Smooth muscle cell (in vitro differentiated cells): ENCODE measurements at regions not wholly inside any gene's neighbourhood (a gene's known extent, or its start where the extent isn't known, plus 50 kb on each side); places are given as distances from the start of the nearest gene placed in this dataset.

Experiments
- DNase-seq: peaks from one replicate; lab custom pipeline; 2025; ENCODE audit not compliant: unreplicated experiment; lab: John Stamatoyannopoulos, UW
- H2AFZ ChIP-seq: fragments of 200-600 bp; sonication (generic); 2 replicates; pipeline ENCODE4 v1.6.0; 2016; ENCODE audit warnings: antibody characterized with exemption, low read depth, mild to moderate bottlenecking
- H3F3A ChIP-seq: fragments of 200-600 bp; sonication (generic); 2 replicates; pipeline ENCODE4 v1.6.0; 2017; ENCODE audit warnings: antibody characterized with exemption, low read depth
- H3K27ac ChIP-seq: fragments of 200-600 bp; sonication (generic); 2 replicates; pipeline ENCODE4 v1.5.1; 2016; ENCODE audit warnings: low read depth, mild to moderate bottlenecking
- H3K27me3 ChIP-seq: fragments of 200-600 bp; sonication (generic); 2 replicates; pipeline ENCODE4 v1.6.1; 2016; ENCODE audit warnings: low read depth, mild to moderate bottlenecking
- H3K36me3 ChIP-seq: fragments of 200-600 bp; sonication (generic); 2 replicates; pipeline ENCODE4 v1.5.1; 2016; ENCODE audit warnings: low read depth
- H3K4me1 ChIP-seq: fragments of 200-600 bp; sonication (generic); 2 replicates; pipeline ENCODE4 v1.5.1; 2016; ENCODE audit warnings: low read depth
- H3K4me2 ChIP-seq: fragments of 200-600 bp; sonication (generic); 2 replicates; pipeline ENCODE4 v1.6.0; 2016; ENCODE audit warnings: mild to moderate bottlenecking
- H3K4me3 ChIP-seq: fragments of 200-600 bp; sonication (generic); 2 replicates; pipeline ENCODE4 v1.5.1; 2016; ENCODE audit warnings: mild to moderate bottlenecking
- H3K79me2 ChIP-seq: fragments of 200-600 bp; sonication (generic); 2 replicates; pipeline ENCODE4 v1.6.0; 2016; ENCODE audit warnings: low read depth, mild to moderate bottlenecking
- H3K9ac ChIP-seq: fragments of 200-600 bp; sonication (generic); 2 replicates; pipeline ENCODE4 v1.6.0; 2016; ENCODE audit warnings: low read depth
- H3K9me3 ChIP-seq: fragments of 200-600 bp; sonication (generic); replicated peaks from 2 replicates; pipeline ENCODE4 v1.5.1; 2016; ENCODE audit warnings: low read depth
- H4K20me1 ChIP-seq: fragments of 200-600 bp; sonication (generic); 2 replicates; pipeline ENCODE4 v1.6.0; 2016; ENCODE audit warnings: low read depth
- WGBS: methylation state at CpG from one replicate; pipeline ENCODE4 v1.1.7; 2016; ENCODE audit warnings: low lambda C conversion rate; 5-methylcytosine and 5-hydroxymethylcytosine counted together
- TF ChIP-seq, protein P1 (sequence below): fragments of 200-600 bp; sonication (generic); IDR thresholded peaks from 2 replicates; pipeline ENCODE4 v1.5.1; 2017; ENCODE audit warnings: borderline replicate concordance, mild to moderate bottlenecking, antibody characterized with exemption; ENCODE audit not compliant: insufficient read depth, poor library complexity, severe bottlenecking

DNA sequence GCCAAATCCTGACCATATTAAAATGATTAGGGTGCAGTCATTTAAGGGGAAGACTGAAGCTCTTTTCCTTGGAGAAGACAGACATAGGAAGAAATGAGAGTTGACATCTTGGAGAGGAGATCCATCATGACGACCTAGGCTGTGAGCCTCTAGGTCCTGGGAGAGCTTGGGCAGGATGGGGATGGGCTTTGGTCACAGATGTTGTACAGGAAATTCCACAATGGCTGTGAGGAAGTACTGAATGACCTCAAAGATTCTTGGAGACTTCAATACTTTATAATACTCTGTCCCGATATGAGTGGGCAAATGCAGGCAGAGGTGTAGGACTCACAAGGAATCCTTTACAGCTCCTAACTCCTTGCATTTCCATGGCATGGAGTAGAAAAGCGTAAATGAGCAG is 204.9 kb upstream of the FRMD6 start:
- Histone ChIP-seq H3K79me2 (no peaks in the 10 kb centered on the region), H3K27ac (no peak overlapping the region), H3K4me3 (no peak overlapping the region), H3K27me3 (no peaks in the 10 kb centered on the region), H2AFZ (no peak overlapping the region), H3F3A (peaks cover 10% of the 10 kb centered on the region), H3K36me3 (no peaks in the 10 kb centered on the region), H3K4me1 (peaks cover 18% of the 10 kb centered on the region), H3K9ac (no peak overlapping the region), H3K4me2 (no peak overlapping the region), H4K20me1 (no peaks in the 10 kb centered on the region), H3K9me3 (no peaks in the 10 kb centered on the region)
- 89% methylated on average over 3 of the region's 3 CpGs for WGBS
- no peak for DNase-seq
- TF ChIP-seq, protein P1, sequence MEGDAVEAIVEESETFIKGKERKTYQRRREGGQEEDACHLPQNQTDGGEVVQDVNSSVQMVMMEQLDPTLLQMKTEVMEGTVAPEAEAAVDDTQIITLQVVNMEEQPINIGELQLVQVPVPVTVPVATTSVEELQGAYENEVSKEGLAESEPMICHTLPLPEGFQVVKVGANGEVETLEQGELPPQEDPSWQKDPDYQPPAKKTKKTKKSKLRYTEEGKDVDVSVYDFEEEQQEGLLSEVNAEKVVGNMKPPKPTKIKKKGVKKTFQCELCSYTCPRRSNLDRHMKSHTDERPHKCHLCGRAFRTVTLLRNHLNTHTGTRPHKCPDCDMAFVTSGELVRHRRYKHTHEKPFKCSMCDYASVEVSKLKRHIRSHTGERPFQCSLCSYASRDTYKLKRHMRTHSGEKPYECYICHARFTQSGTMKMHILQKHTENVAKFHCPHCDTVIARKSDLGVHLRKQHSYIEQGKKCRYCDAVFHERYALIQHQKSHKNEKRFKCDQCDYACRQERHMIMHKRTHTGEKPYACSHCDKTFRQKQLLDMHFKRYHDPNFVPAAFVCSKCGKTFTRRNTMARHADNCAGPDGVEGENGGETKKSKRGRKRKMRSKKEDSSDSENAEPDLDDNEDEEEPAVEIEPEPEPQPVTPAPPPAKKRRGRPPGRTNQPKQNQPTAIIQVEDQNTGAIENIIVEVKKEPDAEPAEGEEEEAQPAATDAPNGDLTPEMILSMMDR, result no peak

DNA sequence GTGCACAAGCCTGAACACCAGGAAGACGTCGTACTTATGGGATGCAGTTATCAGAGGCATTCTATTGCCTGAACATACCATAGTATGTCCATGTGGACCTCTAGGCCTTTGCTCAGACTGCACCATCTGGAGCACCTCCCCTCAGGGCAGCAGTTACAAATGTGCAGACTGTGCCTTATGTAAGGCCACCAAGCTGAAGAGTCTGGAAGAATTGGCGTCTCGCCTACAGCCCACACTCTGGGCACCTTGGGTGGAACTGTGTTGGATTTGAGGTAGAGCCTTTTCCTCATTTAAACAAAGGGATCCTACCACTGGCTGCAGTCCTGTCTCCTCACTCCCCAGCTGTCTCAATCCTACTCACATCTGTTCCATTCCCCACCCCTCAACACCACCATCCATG is 204.3 kb upstream of the FRMD6 start:
- 98% methylated on average over 4 of the region's 4 CpGs for WGBS
- Histone ChIP-seq H3K4me1 (peaks cover 12% of the 10 kb centered on the region), H3K4me3 (no peak overlapping the region), H3K79me2 (no peaks in the 10 kb centered on the region), H3F3A (peaks cover 5% of the 10 kb centered on the region), H2AFZ (no peak overlapping the region), H3K27ac (no peak overlapping the region), H4K20me1 (no peaks in the 10 kb centered on the region), H3K9me3 (no peaks in the 10 kb centered on the region), H3K4me2 (no peak overlapping the region), H3K36me3 (no peaks in the 10 kb centered on the region), H3K9ac (no peak overlapping the region), H3K27me3 (no peaks in the 10 kb centered on the region)
- TF ChIP-seq, protein P1, result no peak
- DNase-seq, result no peak

DNA sequence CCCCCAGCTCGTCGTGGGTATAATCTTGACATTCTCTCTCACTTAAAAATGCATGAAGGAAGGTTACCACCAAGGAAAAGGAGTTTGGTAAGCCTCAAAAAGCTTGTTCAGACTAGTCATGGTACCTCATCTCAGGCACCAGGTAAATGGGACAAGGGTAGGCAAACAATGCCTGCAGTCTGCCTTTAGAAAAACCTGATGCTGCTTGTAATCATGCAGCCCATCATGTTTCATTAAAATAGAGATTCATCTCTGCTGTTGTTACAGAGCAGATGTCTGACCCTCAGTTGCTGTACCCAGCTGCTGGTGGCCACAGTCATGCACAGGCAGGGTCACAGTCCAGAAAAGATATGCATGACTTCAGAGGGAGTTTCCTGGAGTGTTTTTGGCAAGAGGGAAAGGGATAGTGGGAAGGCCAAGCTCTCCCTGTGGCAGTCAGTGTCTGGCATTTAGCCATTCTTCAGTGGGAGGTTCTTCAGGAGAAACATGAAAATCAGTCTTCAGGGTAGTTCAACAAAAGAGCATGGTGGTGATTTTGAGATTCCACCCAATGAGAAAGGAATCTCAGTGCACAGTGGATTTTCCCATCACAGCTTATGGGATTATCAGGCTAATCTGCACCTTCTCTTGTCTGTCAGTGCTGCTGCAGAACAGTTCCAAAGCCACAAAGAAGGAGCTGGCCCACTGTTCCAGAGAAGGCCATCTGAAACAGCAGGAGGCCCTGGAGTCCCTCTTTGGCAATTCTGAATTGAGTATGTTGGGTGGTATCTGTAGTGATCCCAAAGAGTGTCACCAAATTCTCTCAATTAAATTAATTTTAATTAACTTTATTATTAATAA is 202.7 kb upstream of the FRMD6 start:
- Histone ChIP-seq H3K4me3 (no peak overlapping the region), H2AFZ (peak overlapping the region; percentile 5), H3K79me2 (no peaks in the 10 kb centered on the region), H3F3A (no peaks in the 10 kb centered on the region), H3K36me3 (no peaks in the 10 kb centered on the region), H3K4me2 (no peak overlapping the region), H3K27ac (no peak overlapping the region), H4K20me1 (no peaks in the 10 kb centered on the region), H3K27me3 (no peaks in the 10 kb centered on the region), H3K9ac (no peak overlapping the region), H3K9me3 (no peaks in the 10 kb centered on the region), H3K4me1 (peaks cover 5% of the 10 kb centered on the region)
- 71% methylated on average over 2 of the region's 2 CpGs for WGBS
- DNase-seq, result no peak
- TF ChIP-seq, protein P1, result no peak

DNA sequence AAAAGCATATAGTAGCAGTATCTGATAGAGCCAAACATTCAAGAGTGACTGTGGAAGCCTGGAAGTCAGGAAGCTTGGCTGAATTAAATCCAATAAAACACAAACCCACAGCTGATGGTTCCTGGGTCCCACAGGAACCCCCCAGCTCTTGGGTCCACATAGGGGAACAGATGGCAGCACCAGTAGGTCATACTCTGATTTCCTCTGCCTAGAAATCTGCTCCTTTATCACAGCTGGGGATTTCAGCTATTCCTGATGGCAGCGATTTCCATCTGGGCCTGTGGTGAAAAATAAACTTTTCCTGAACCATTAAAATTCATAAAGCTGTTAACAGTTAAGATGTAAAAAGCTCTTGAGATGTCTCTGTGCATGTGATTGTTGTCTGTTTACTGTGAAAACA is 202.0 kb upstream of the FRMD6 start:
- Histone ChIP-seq H3K4me1 (peaks cover 5% of the 10 kb centered on the region), H3K4me2 (no peak overlapping the region), H3K4me3 (no peak overlapping the region), H4K20me1 (no peaks in the 10 kb centered on the region), H3K36me3 (no peaks in the 10 kb centered on the region), H3K9ac (no peak overlapping the region), H3F3A (no peaks in the 10 kb centered on the region), H2AFZ (no peak overlapping the region), H3K27ac (no peak overlapping the region), H3K79me2 (no peaks in the 10 kb centered on the region), H3K27me3 (no peaks in the 10 kb centered on the region), H3K9me3 (no peaks in the 10 kb centered on the region)
- 83% methylated on average over 1 of the region's 1 CpG for WGBS
- no peak for DNase-seq
- TF ChIP-seq, protein P1, result no peak
